ENCODE measurements at regions not wholly inside any gene's neighbourhood (a gene's known extent, or its start where the extent isn't known, plus 50 kb on each side); places are given as distances from the start of the nearest gene placed in this dataset.
A peak's percentile ranks its signal among the peaks of the same experiment; 100 is the strongest.

DNA sequence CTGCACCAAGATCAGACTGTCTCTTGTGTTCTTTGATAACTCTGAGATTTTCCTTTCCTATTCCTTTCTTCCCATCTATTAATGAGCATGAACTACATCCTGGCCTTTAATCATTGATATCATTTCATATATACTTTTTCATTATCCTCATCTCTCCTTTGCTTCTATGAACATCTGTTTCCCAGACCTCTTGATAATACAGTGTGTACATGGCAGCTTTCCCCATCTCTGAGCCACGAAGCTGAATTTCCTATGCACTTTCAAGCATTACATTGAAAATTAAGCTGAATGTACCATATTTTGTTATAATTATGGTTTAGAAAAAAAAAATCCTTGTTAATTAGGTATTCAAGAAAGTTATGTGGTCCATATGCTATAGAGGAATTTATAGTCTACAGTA, 60.9 kb upstream of the CREB5 start:
- TF ChIP-seq POLR2A (IDR thresholded peaks at IDR 0.05) = no peak
- intact Hi-C loops (cut with DNase I) = no loop called here
- Histone ChIP-seq H3K4me3 (no peak overlapping the region), H3K27me3 (no peaks in the 10 kb centered on the region), H3K27ac (no peak overlapping the region), H3K36me3 (no peaks in the 10 kb centered on the region), H3K4me1 (peaks cover 17% of the 10 kb centered on the region), H3K9me3 (no peaks in the 10 kb centered on the region)
- no peak for DNase-seq (ENCODE audit: extremely low spot score in 2 of 2)

DNA sequence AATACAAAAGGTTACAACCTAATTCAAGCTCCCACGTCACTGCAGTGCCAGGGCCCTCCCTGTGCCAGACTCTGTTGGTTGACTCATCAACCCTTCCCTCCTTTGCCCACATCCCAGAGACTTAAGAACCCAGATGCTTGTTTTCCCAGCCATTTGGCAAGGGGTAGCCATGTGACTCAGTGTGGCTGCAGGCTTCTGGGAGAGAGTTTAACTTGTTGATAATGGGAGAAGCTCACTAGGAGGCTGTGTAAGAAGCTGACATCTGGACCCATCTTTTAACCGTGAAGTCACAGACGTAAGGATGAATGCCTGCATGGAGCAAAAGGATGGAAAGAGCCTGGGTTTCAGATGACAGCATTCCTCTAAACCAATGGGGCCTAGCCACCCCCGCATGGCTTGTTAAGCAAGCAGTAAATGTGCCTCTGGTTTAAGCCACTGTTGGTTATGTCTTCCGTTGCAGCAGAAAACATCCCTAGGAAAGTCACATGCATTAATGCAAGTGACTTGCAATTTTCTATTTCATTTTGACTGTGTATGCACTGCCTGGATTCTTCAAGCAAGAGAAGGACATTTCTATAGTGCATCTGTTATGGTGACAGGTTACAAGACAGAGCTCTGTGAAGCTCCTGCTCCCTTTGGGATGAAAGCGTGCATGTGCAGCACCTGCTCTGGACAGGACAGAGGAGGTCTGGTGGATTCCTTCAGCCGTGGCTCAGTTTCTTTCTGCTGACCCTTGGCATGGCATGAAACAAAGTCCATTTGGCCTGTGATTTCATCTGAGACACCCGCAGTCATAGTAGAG, 57.5 kb upstream of the CREB5 start:
- Histone ChIP-seq H3K27me3 (no peaks in the 10 kb centered on the region), H3K4me3 (no peak overlapping the region), H3K9me3 (no peaks in the 10 kb centered on the region), H3K36me3 (no peaks in the 10 kb centered on the region), H3K4me1 (peaks cover 12% of the 10 kb centered on the region), H3K27ac (no peak overlapping the region)
- intact Hi-C loops (cut with DNase I) = no loop called here
- no peak for TF ChIP-seq POLR2A (IDR thresholded peaks at IDR 0.05)
- TF ChIP-seq, protein P1, sequence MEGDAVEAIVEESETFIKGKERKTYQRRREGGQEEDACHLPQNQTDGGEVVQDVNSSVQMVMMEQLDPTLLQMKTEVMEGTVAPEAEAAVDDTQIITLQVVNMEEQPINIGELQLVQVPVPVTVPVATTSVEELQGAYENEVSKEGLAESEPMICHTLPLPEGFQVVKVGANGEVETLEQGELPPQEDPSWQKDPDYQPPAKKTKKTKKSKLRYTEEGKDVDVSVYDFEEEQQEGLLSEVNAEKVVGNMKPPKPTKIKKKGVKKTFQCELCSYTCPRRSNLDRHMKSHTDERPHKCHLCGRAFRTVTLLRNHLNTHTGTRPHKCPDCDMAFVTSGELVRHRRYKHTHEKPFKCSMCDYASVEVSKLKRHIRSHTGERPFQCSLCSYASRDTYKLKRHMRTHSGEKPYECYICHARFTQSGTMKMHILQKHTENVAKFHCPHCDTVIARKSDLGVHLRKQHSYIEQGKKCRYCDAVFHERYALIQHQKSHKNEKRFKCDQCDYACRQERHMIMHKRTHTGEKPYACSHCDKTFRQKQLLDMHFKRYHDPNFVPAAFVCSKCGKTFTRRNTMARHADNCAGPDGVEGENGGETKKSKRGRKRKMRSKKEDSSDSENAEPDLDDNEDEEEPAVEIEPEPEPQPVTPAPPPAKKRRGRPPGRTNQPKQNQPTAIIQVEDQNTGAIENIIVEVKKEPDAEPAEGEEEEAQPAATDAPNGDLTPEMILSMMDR (IDR thresholded peaks at IDR 0.05) = no peak
- DNase-seq (ENCODE audit: extremely low spot score in 2 of 2) = no peak

DNA sequence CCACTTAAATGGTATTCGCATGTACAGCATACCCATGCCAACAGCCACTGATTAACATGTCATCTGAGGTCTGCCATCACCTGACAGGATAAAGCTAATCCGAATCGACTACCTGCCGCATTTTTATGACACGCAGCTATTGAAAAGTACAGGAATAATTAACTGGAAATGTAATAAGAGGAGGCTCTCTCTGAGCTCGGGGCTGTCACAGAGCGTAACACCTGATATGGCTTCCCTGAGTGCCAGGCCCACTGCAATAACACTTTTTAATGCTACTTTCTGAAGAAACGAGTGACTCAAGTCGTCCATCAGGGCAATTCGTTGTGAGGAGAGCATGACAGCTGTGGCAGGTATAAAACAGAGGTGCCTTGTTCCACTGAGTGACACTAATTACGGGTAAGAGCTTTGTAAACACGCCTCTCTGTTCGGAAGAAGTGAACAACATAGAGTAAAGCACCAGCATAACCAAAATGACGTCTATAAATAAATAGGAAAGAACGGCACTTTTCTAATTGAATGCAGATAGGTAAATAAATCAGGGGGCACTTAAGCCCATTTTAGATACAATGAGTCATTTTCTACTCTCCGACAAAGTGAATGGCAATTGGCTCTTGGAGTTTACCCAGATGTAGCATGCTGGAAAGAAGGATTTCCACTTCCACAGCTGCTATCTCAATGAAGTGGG, 56.5 kb upstream of the CREB5 start:
- peaks cover 12% of the 10 kb centered on the region for H3K4me1 ChIP-seq
- H3K27me3 ChIP-seq = no peaks in the 10 kb centered on the region
- no peak overlapping the region for H3K27ac ChIP-seq
- no peak overlapping the region for H3K4me3 ChIP-seq
- H3K9me3 ChIP-seq = no peaks in the 10 kb centered on the region
- intact Hi-C loops (cut with DNase I) = no loop called here
- DNase-seq (ENCODE audit: extremely low spot score in 2 of 2) = no peak
- H3K36me3 ChIP-seq = no peaks in the 10 kb centered on the region
- TF ChIP-seq POLR2A (IDR thresholded peaks at IDR 0.05) = no peak
- no peak for TF ChIP-seq POLR2AphosphoS5 (IDR thresholded peaks at IDR 0.05; ENCODE audit: insufficient read depth in 1 of 2, low read depth in 1 of 2)

DNA sequence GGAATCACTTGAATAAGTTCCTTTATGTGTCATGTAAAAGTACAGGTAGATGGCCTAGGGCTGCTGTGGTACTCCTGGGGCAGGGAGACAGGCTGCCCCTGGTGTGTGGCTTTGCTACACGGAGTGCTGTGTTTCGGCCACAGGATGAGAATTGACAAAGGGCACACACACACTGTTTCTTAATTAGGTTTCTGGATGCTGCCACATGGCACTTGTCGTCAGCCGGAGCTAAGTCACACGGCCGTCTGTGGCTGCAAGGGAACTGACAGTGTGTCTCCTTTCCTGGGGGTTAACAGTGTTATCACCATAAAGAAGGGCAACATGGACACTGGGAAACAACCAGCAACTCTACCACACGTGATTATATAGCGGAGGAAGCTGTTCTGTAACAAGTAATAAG, 55.7 kb upstream of the CREB5 start:
- Histone ChIP-seq H3K27ac (no peak overlapping the region), H3K4me3 (no peak overlapping the region), H3K9me3 (no peaks in the 10 kb centered on the region), H3K4me1 (peaks cover 12% of the 10 kb centered on the region), H3K27me3 (no peaks in the 10 kb centered on the region), H3K36me3 (no peaks in the 10 kb centered on the region)
- TF ChIP-seq, protein P1 (IDR thresholded peaks at IDR 0.05) = no peak
- no peak for TF ChIP-seq POLR2A (IDR thresholded peaks at IDR 0.05)
- no peak for TF ChIP-seq POLR2AphosphoS5 (IDR thresholded peaks at IDR 0.05; ENCODE audit: insufficient read depth in 1 of 2, low read depth in 1 of 2)
- DNase-seq (ENCODE audit: extremely low spot score in 2 of 2) = no peak
- intact Hi-C loops (cut with DNase I) = no loop called here

DNA sequence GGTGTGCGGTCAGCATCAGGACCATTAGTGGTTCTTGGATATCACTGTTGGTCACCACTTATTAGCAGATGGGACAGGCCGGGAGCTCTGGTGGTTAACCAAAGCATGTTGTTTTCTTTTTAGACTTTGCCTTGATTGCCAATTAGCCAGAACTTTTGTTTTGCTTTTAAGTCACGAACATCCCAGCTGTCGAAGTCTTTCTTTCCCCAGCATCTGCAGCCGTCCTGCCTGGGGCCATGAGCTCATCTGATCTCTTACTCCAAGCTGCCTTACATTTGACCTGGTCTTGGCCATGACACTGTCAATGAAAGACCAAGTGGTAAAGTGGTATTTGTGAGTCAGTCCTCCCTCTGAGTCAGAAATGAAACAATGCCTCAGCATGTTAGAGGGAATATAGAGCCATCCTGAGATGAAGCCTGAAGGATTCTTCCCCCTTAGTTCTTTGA, 53.9 kb upstream of the CREB5 start:
- H3K27me3 ChIP-seq = no peaks in the 10 kb centered on the region
- TF ChIP-seq POLR2A (IDR thresholded peaks at IDR 0.05) (no peak), POLR2AphosphoS5 (IDR thresholded peaks at IDR 0.05; ENCODE audit: insufficient read depth in 1 of 2, low read depth in 1 of 2) (peak in 1 of 2 donors; percentile 39)
- TF ChIP-seq, protein P1 (IDR thresholded peaks at IDR 0.05) = no peak
- peak overlapping the region; percentile 33 for H3K27ac ChIP-seq
- intact Hi-C loops (cut with DNase I) = no loop called here
- peaks cover 12% of the 10 kb centered on the region for H3K4me1 ChIP-seq
- H3K4me3 ChIP-seq = no peak overlapping the region
- H3K36me3 ChIP-seq = no peaks in the 10 kb centered on the region
- no peaks in the 10 kb centered on the region for H3K9me3 ChIP-seq
- no peak for DNase-seq (ENCODE audit: extremely low spot score in 2 of 2)

DNA sequence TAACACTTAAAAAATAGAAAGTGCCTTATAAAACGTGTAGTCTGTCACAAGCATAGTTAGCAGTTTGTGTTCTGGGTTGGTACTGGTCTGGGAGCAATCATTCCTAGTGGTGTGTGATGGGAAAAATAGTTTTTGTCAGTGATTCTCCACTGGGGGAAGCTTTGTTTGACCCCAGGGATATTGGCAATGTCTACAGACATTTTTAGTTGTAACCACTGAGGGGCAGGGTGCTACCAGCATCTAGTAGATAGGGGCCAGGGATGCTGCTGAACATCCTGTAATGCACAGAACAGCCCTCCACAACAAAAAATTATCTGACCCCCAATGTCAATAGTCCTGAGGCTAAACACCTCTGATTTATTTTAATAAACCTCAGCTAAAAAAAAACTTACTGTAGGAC, 51.6 kb upstream of the CREB5 start:
- no peak for DNase-seq (ENCODE audit: extremely low spot score in 2 of 2)
- Histone ChIP-seq H3K36me3 (no peaks in the 10 kb centered on the region), H3K27ac (no peak overlapping the region), H3K9me3 (no peaks in the 10 kb centered on the region), H3K4me3 (no peak overlapping the region), H3K27me3 (no peaks in the 10 kb centered on the region), H3K4me1 (peaks cover 12% of the 10 kb centered on the region)
- TF ChIP-seq, protein P1 (IDR thresholded peaks at IDR 0.05) = no peak
- TF ChIP-seq POLR2A (IDR thresholded peaks at IDR 0.05) (no peak), POLR2AphosphoS5 (IDR thresholded peaks at IDR 0.05; ENCODE audit: insufficient read depth in 1 of 2, low read depth in 1 of 2) (no peak)
- intact Hi-C loops (cut with DNase I) = no loop called here
